Upper lobe of left lung (tissue), 6 donors: ENCODE measurements at regions not wholly inside any gene's neighbourhood (a gene's known extent, or its start where the extent isn't known, plus 50 kb on each side); places are given as distances from the start of the nearest gene placed in this dataset.

ENCODE experiments used
- ATAC-seq, 2 donors: fragments of 200-7000 bp; cut with Tn5 transposase; one replicate each; pipeline ENCODE4 v1.9.1; 2022; ENCODE audit warnings: mild to moderate bottlenecking in 2 of 2, moderate library complexity in 2 of 2; ENCODE audit not compliant: low FRiP score in 2 of 2
- DNase-seq, 2 donors: peaks; one replicate each; pipeline ENCODE4 v3.0.0-alpha.2; 2019 to 2020
- H3K27ac ChIP-seq, 4 donors: fragments of 200-600 bp; sonication (generic); one replicate each; pipeline ENCODE4 v1.5.1; 2016 to 2019
- H3K27me3 ChIP-seq, 4 donors: fragments of 200-600 bp; sonication (generic); one replicate each; pipeline ENCODE4 v1.5.1; 2017 to 2019
- H3K36me3 ChIP-seq, 4 donors: fragments of 200-600 bp; sonication (generic); one replicate each; pipeline ENCODE4 v1.5.1; 2016 to 2019
- H3K4me1 ChIP-seq, 4 donors: fragments of 200-600 bp; sonication (generic); one replicate each; pipeline ENCODE4 v1.5.1; 2018 to 2019
- H3K4me3 ChIP-seq, 4 donors: fragments of 200-600 bp; sonication (generic); one replicate each; pipeline ENCODE4 v1.5.1; 2017 to 2019; ENCODE audit warnings: mild to moderate bottlenecking in 2 of 4, moderate library complexity in 1 of 4
- H3K9me3 ChIP-seq, 4 donors: fragments of 200-600 bp; sonication (generic); one replicate each; pipeline ENCODE4 v1.5.1; 2018 to 2019
- EP300 ChIP-seq, 4 donors: sonication (generic); formaldehyde crosslinking; IDR thresholded peaks; one replicate each; pipeline ENCODE4 v1.5.1; 2017; ENCODE audit warnings: antibody characterized with exemption in 4 of 4, control low read depth in 2 of 4
- POLR2A ChIP-seq, 4 donors: fragments of 450-650 bp; IDR thresholded peaks; one replicate each; pipeline ENCODE4 v1.5.1; 2016 to 2017; ENCODE audit warnings: antibody characterized with exemption in 4 of 4, mild to moderate bottlenecking in 2 of 4
- POLR2AphosphoS5 ChIP-seq, 2 donors: sonication (generic); formaldehyde crosslinking; IDR thresholded peaks; one replicate each; pipeline ENCODE4 v1.5.1; 2017; ENCODE audit warnings: antibody characterized with exemption in 2 of 2
- WGBS, 2 donors: methylation state at CpG; one replicate each; pipeline ENCODE4 v1.1.5; 2017 to 2018; 5-methylcytosine and 5-hydroxymethylcytosine counted together
- TF ChIP-seq, protein P1 (sequence below), 6 experiments: fragments of 450-650 bp in 4 of 6; fragments of 200-600 bp in 2 of 6; sonication (generic) in 2 of 6; IDR thresholded peaks; one replicate each; pipeline ENCODE4 v1.5.1; 2016 to 2019; ENCODE audit warnings: antibody characterized with exemption in 6 of 6
- donor health status: DM: no; HTN: no; CAD: no; lungs with moderate emphysema.
- donor health status: DM: no; HTN: yes; CAD: no; lungs with severe emphysema.

DNA sequence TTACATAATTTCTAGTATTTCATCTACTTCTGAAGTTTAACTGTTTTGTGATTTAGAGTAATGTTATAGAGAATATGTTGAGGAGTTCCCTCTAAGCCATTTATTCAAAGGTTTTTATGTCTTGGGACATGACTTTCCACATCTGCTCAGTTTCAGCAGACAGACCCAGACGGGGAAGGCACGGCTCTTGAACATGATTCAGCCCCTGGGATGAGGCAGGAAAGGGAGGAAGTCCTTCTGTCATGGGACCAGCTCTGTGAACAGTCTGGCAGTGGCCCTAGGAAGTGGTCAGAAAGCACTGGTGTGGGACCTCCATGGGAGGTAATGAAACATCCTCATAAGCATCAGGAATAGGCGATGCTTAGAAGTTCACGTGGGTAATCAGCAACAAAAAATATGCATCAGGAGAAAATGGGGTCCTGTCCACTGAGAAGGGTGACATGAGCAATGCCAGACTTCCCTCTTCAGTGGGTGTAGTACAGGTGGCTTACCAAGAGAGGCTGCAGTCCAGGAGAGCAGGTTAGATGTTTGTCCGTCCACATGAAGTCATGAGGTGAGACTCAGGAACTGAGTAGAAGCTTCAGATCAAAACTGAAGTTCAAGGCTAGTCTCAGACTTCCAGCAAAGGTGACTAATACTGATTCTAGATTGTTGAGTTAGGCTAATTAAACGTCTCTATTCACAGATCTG, 248.5 kb downstream of the IPO8 start:
- ATAC-seq, result no peak
- no peak overlapping the region for H3K27ac ChIP-seq
- H3K4me3 ChIP-seq, result no peak overlapping the region
- TF ChIP-seq EP300 (IDR thresholded peaks at IDR 0.05) (no peak), POLR2AphosphoS5 (IDR thresholded peaks at IDR 0.05) (no peak), POLR2A (IDR thresholded peaks at IDR 0.05) (no peak)
- TF ChIP-seq, protein P1, sequence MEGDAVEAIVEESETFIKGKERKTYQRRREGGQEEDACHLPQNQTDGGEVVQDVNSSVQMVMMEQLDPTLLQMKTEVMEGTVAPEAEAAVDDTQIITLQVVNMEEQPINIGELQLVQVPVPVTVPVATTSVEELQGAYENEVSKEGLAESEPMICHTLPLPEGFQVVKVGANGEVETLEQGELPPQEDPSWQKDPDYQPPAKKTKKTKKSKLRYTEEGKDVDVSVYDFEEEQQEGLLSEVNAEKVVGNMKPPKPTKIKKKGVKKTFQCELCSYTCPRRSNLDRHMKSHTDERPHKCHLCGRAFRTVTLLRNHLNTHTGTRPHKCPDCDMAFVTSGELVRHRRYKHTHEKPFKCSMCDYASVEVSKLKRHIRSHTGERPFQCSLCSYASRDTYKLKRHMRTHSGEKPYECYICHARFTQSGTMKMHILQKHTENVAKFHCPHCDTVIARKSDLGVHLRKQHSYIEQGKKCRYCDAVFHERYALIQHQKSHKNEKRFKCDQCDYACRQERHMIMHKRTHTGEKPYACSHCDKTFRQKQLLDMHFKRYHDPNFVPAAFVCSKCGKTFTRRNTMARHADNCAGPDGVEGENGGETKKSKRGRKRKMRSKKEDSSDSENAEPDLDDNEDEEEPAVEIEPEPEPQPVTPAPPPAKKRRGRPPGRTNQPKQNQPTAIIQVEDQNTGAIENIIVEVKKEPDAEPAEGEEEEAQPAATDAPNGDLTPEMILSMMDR (IDR thresholded peaks at IDR 0.05), result no peak
- peaks cover 0 to 6% (median 0%) of the 10 kb centered on the region in 4 donors for H3K9me3 ChIP-seq
- 65 to 71% methylated on average over 6 of the region's 6 CpGs for WGBS, 2 donors
- H3K4me1 ChIP-seq, result no peaks in the 10 kb centered on the region
- no peaks in the 10 kb centered on the region for H3K36me3 ChIP-seq
- no peaks in the 10 kb centered on the region for H3K27me3 ChIP-seq
- DNase-seq, result no peak

GRCh38 chr12:30442461-30442860, 253.2 kb downstream of the IPO8 start:
- no peak for DNase-seq
- TF ChIP-seq POLR2A (IDR thresholded peaks at IDR 0.05) (no peak), EP300 (IDR thresholded peaks at IDR 0.05) (no peak), POLR2AphosphoS5 (IDR thresholded peaks at IDR 0.05) (no peak)
- TF ChIP-seq, protein P1 (IDR thresholded peaks at IDR 0.05), result no peak
- H3K27ac ChIP-seq, result no peak overlapping the region
- H3K36me3 ChIP-seq, result no peaks in the 10 kb centered on the region
- no peaks in the 10 kb centered on the region for H3K27me3 ChIP-seq
- H3K4me3 ChIP-seq, result no peak overlapping the region
- ATAC-seq, result no peak
- H3K9me3 ChIP-seq, result no peaks in the 10 kb centered on the region
- H3K4me1 ChIP-seq, result no peaks in the 10 kb centered on the region

GRCh38 chr12:30440826-30441602, 254.7 kb downstream of the IPO8 start:
- no peak for ATAC-seq
- H3K27me3 ChIP-seq, result no peaks in the 10 kb centered on the region
- H3K36me3 ChIP-seq, result no peaks in the 10 kb centered on the region
- TF ChIP-seq POLR2AphosphoS5 (IDR thresholded peaks at IDR 0.05) (no peak), EP300 (IDR thresholded peaks at IDR 0.05) (no peak), POLR2A (IDR thresholded peaks at IDR 0.05) (no peak)
- TF ChIP-seq, protein P1 (IDR thresholded peaks at IDR 0.05), result no peak
- WGBS, 2 donors, result 83 to 87% methylated on average over 7 of the region's 7 CpGs
- DNase-seq, result no peak
- no peaks in the 10 kb centered on the region for H3K9me3 ChIP-seq
- H3K27ac ChIP-seq, result no peak overlapping the region
- no peak overlapping the region for H3K4me3 ChIP-seq
- H3K4me1 ChIP-seq, result no peaks in the 10 kb centered on the region

DNA sequence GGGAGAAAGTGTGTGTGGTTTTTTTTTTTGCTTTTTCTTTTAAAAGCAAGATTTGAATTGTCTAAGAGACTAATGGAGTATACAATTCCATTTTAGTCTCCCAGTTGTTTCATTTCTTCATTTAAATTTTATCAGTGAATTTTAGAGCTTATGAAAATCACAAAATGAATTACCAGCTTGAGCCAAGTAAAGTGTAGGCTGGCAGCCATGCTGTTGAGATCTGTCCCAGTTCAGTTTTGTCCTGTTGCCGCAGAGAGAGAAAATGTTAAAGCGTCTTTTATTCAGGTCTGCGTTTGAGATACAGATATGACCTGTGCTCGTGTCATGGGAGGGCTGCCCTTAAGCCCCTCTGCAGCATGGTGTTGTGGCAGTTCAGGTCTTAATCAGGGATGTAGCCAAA, 256.5 kb downstream of the IPO8 start:
- no peak overlapping the region for H3K4me3 ChIP-seq
- H3K36me3 ChIP-seq, result no peaks in the 10 kb centered on the region
- no peak for DNase-seq
- H3K27ac ChIP-seq, result no peak overlapping the region
- no peaks in the 10 kb centered on the region for H3K9me3 ChIP-seq
- 82 to 84% methylated on average over 4 of the region's 4 CpGs for WGBS, 2 donors
- no peaks in the 10 kb centered on the region for H3K27me3 ChIP-seq
- no peak for ATAC-seq
- no peaks in the 10 kb centered on the region for H3K4me1 ChIP-seq
- no peak for TF ChIP-seq POLR2A (IDR thresholded peaks at IDR 0.05)
- TF ChIP-seq POLR2AphosphoS5 (IDR thresholded peaks at IDR 0.05), result no peak
- TF ChIP-seq EP300 (IDR thresholded peaks at IDR 0.05), result no peak
- TF ChIP-seq, protein P1 (IDR thresholded peaks at IDR 0.05), result no peak
